ENCODE measurements at regions not wholly inside any gene's neighbourhood (a gene's known extent, or its start where the extent isn't known, plus 50 kb on each side); places are given as distances from the start of the nearest gene placed in this dataset.

DNA sequence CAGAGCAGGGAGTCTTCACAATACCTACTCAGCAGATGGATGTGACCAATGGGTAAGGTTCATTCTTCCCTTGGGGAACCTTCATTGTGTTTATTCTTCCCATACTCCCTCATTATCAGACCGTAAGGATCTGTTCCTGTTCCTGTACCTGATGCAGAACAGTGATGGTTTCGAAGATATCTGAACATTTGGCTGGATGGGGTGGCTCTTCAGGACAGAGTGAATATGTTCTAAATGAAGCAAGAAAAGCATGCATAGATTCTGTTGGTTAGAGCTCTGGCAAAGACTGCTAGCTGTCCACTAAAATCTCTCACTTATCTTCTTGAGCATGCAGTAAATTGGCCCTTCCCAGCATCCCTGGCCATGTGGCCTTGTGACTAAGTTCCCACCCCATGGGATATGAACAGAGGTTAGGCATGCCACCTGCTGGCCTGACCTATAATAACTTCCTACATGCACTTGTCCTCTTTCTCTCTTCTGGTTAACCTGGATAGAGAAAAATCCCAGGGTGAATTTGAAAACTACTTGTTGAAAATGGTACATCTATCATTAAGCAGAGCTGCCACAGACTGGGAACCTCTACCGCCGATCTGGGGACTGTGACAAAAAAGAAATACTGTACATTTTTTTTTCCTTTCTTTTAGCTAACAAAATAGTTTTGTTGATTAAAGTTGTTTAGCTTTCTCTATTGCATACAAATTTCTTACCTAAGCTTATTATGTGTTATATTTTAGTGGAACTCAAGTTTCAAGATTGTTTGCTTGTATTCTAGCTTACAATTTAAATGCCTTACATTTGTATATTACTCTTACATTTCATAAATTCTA is 60.0 kb upstream of the BANK1 start:
- H3K27me3 ChIP-seq (ENCODE audit: insufficient read depth, low read depth, low read length): no peaks in the 10 kb centered on the region
- H3K4me2 ChIP-seq (ENCODE audit: low read length): no peak overlapping the region
- no peaks in the 10 kb centered on the region for H3K9me2 ChIP-seq (ENCODE audit: insufficient read depth, low read length)
- no peaks in the 10 kb centered on the region for H3K9me3 ChIP-seq (ENCODE audit: low read length)
- no peak overlapping the region for H3K4me3 ChIP-seq (ENCODE audit: low read length)
- no peaks in the 10 kb centered on the region for H3K36me3 ChIP-seq (ENCODE audit: insufficient read depth, low read length)
- H3F3A ChIP-seq (ENCODE audit: insufficient read depth, low read length, poor library complexity, severe bottlenecking): no peaks in the 10 kb centered on the region
- H3K27ac ChIP-seq (ENCODE audit: low read length): no peak overlapping the region
- H4K20me1 ChIP-seq (ENCODE audit: insufficient read depth): no peaks in the 10 kb centered on the region
- peak; percentile 68 for TF ChIP-seq RAD21 (conservative IDR thresholded peaks at IDR 0.05)
- TF ChIP-seq, protein P1, sequence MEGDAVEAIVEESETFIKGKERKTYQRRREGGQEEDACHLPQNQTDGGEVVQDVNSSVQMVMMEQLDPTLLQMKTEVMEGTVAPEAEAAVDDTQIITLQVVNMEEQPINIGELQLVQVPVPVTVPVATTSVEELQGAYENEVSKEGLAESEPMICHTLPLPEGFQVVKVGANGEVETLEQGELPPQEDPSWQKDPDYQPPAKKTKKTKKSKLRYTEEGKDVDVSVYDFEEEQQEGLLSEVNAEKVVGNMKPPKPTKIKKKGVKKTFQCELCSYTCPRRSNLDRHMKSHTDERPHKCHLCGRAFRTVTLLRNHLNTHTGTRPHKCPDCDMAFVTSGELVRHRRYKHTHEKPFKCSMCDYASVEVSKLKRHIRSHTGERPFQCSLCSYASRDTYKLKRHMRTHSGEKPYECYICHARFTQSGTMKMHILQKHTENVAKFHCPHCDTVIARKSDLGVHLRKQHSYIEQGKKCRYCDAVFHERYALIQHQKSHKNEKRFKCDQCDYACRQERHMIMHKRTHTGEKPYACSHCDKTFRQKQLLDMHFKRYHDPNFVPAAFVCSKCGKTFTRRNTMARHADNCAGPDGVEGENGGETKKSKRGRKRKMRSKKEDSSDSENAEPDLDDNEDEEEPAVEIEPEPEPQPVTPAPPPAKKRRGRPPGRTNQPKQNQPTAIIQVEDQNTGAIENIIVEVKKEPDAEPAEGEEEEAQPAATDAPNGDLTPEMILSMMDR (IDR thresholded peaks at IDR 0.05; ENCODE audit: poor library complexity, severe bottlenecking): peak; percentile 64
- no peak for TF ChIP-seq TAF1 (IDR thresholded peaks at IDR 0.05; ENCODE audit: low read depth)
- TF ChIP-seq, protein P2, sequence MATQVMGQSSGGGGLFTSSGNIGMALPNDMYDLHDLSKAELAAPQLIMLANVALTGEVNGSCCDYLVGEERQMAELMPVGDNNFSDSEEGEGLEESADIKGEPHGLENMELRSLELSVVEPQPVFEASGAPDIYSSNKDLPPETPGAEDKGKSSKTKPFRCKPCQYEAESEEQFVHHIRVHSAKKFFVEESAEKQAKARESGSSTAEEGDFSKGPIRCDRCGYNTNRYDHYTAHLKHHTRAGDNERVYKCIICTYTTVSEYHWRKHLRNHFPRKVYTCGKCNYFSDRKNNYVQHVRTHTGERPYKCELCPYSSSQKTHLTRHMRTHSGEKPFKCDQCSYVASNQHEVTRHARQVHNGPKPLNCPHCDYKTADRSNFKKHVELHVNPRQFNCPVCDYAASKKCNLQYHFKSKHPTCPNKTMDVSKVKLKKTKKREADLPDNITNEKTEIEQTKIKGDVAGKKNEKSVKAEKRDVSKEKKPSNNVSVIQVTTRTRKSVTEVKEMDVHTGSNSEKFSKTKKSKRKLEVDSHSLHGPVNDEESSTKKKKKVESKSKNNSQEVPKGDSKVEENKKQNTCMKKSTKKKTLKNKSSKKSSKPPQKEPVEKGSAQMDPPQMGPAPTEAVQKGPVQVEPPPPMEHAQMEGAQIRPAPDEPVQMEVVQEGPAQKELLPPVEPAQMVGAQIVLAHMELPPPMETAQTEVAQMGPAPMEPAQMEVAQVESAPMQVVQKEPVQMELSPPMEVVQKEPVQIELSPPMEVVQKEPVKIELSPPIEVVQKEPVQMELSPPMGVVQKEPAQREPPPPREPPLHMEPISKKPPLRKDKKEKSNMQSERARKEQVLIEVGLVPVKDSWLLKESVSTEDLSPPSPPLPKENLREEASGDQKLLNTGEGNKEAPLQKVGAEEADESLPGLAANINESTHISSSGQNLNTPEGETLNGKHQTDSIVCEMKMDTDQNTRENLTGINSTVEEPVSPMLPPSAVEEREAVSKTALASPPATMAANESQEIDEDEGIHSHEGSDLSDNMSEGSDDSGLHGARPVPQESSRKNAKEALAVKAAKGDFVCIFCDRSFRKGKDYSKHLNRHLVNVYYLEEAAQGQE (IDR thresholded peaks at IDR 0.05; ENCODE audit: borderline replicate concordance): no peak
- TF ChIP-seq SMC3 (conservative IDR thresholded peaks at IDR 0.05; ENCODE audit: poor library complexity): peak; percentile 69
- TF ChIP-seq MXI1 (conservative IDR thresholded peaks at IDR 0.05; ENCODE audit: poor library complexity, severe bottlenecking): no peak
- H3K9ac ChIP-seq (ENCODE audit: low read length): no peak overlapping the region
- no peaks in the 10 kb centered on the region for H3K79me2 ChIP-seq (replicated peaks; ENCODE audit: insufficient read depth, low read length)
- no peak overlapping the region for H2AFZ ChIP-seq (ENCODE audit: low read depth, low read length)

DNA sequence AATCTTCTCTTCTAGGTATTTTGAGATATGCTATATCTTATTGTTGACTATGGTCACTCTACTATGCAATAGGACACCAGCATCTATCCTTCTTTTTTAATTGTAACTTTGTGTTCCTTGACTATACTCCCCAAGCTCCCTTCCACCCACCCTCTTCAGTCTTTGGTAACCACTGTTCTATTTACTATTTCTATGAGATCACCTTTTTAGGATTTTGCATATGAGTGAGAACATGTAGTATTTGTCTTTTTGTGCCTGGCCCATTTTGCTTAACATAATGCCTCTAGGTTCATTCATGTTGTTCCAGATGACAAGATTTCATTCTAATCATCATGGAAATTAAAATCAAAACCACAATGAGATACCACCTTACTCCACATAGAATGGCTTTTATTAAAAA is 63.3 kb upstream of the BANK1 start:
- no peak overlapping the region for H2AFZ ChIP-seq (ENCODE audit: low read depth, low read length)
- no peak for TF ChIP-seq MXI1 (conservative IDR thresholded peaks at IDR 0.05; ENCODE audit: poor library complexity, severe bottlenecking)
- TF ChIP-seq, protein P1 (IDR thresholded peaks at IDR 0.05; ENCODE audit: poor library complexity, severe bottlenecking): no peak
- TF ChIP-seq RAD21 (conservative IDR thresholded peaks at IDR 0.05): no peak
- TF ChIP-seq POLR2AphosphoS5 (IDR thresholded peaks at IDR 0.05): no peak
- TF ChIP-seq, protein P2 (IDR thresholded peaks at IDR 0.05; ENCODE audit: borderline replicate concordance): no peak
- no peak for TF ChIP-seq EP300 (conservative IDR thresholded peaks at IDR 0.05; ENCODE audit: poor library complexity, severe bottlenecking)
- no peak for TF ChIP-seq TAF1 (IDR thresholded peaks at IDR 0.05; ENCODE audit: low read depth)
- no peak for TF ChIP-seq SMC3 (conservative IDR thresholded peaks at IDR 0.05; ENCODE audit: poor library complexity)
- no peak for TF ChIP-seq EZH2 (IDR thresholded peaks at IDR 0.05; ENCODE audit: borderline replicate concordance, insufficient read depth, low read length, poor library complexity, severe bottlenecking)
- H3K9me2 ChIP-seq (ENCODE audit: insufficient read depth, low read length): no peaks in the 10 kb centered on the region
- H3K27me3 ChIP-seq (ENCODE audit: insufficient read depth, low read depth, low read length): no peaks in the 10 kb centered on the region
- H3K4me3 ChIP-seq (ENCODE audit: low read length): no peak overlapping the region
- H3K27ac ChIP-seq (ENCODE audit: low read length): no peak overlapping the region
- H3K36me3 ChIP-seq (ENCODE audit: insufficient read depth, low read length): no peaks in the 10 kb centered on the region
- H3K79me2 ChIP-seq (replicated peaks; ENCODE audit: insufficient read depth, low read length): no peaks in the 10 kb centered on the region
- H3K9ac ChIP-seq (ENCODE audit: low read length): no peak overlapping the region
- H3K4me2 ChIP-seq (ENCODE audit: low read length): no peak overlapping the region
- no peaks in the 10 kb centered on the region for H4K20me1 ChIP-seq (ENCODE audit: insufficient read depth)
- no peaks in the 10 kb centered on the region for H3K9me3 ChIP-seq (ENCODE audit: low read length)
- peaks cover 2% of the 10 kb centered on the region for H3F3A ChIP-seq (ENCODE audit: insufficient read depth, low read length, poor library complexity, severe bottlenecking)
